ENCODE measurements at regions not wholly inside any gene's neighbourhood (a gene's known extent, or its start where the extent isn't known, plus 50 kb on each side); places are given as distances from the start of the nearest gene placed in this dataset.

GRCh38 chr14:46256381-46256780 lies 395.2 kb downstream of the RPL10L start:
- H3K27me3 ChIP-seq: no peaks in the 10 kb centered on the region
- no peaks in the 10 kb centered on the region for H3K9me3 ChIP-seq
- no peak for DNase-seq
- H3K4me1 ChIP-seq: no peaks in the 10 kb centered on the region
- H3K36me3 ChIP-seq: no peaks in the 10 kb centered on the region
- no peak overlapping the region for H3K4me3 ChIP-seq (ENCODE audit: low read depth, low read length)
- TF ChIP-seq, protein P1, sequence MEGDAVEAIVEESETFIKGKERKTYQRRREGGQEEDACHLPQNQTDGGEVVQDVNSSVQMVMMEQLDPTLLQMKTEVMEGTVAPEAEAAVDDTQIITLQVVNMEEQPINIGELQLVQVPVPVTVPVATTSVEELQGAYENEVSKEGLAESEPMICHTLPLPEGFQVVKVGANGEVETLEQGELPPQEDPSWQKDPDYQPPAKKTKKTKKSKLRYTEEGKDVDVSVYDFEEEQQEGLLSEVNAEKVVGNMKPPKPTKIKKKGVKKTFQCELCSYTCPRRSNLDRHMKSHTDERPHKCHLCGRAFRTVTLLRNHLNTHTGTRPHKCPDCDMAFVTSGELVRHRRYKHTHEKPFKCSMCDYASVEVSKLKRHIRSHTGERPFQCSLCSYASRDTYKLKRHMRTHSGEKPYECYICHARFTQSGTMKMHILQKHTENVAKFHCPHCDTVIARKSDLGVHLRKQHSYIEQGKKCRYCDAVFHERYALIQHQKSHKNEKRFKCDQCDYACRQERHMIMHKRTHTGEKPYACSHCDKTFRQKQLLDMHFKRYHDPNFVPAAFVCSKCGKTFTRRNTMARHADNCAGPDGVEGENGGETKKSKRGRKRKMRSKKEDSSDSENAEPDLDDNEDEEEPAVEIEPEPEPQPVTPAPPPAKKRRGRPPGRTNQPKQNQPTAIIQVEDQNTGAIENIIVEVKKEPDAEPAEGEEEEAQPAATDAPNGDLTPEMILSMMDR (IDR thresholded peaks at IDR 0.05; ENCODE audit: low read depth, low read length): no peak

GRCh38 chr14:46250113-46250703 lies 401.4 kb downstream of the RPL10L start:
- H3K27me3 ChIP-seq: no peaks in the 10 kb centered on the region
- H3K4me3 ChIP-seq (ENCODE audit: low read depth, low read length): no peak overlapping the region
- TF ChIP-seq, protein P1 (IDR thresholded peaks at IDR 0.05; ENCODE audit: low read depth, low read length): peak; percentile 82
- H3K9me3 ChIP-seq: no peaks in the 10 kb centered on the region
- no peaks in the 10 kb centered on the region for H3K36me3 ChIP-seq
- DNase-seq: peak; percentile 24
- peaks cover 9% of the 10 kb centered on the region for H3K4me1 ChIP-seq

DNA sequence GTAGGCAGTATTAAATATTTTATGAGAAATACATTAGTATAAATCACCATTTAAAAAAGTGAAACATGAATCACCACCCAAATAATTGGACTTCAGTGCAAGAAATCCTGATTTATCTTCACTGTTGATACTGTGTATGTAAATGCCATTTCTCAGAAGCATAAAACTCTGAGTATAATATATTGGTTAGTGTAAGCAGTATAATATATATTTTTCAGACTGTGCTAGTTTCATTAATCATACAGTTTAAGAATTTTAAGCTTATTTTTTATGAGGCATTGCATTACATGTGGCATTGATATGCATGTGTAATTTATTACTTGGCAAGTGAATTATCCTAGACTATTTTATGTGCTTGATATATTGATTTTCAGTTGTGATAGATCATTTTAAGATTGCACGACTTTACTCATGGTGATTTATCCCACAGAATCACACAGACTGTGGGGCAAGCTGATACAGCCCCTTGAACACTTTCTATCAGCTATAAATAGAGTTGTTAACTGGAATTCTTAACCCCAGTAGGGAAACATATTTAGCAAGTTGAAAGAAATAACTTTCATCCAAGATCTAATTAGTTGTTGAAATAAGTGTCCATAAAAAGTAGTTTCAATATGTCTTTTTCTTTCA lies 403.5 kb downstream of the RPL10L start:
- Histone ChIP-seq H3K9me3 (no peaks in the 10 kb centered on the region), H3K36me3 (no peaks in the 10 kb centered on the region), H3K4me1 (peaks cover 9% of the 10 kb centered on the region), H3K27me3 (no peaks in the 10 kb centered on the region), H3K4me3 (ENCODE audit: low read depth, low read length) (no peak overlapping the region)
- no peak for DNase-seq
- TF ChIP-seq, protein P1 (IDR thresholded peaks at IDR 0.05; ENCODE audit: low read depth, low read length): no peak

GRCh38 chr14:46245276-46245675 lies 406.3 kb downstream of the RPL10L start:
- Histone ChIP-seq H3K9me3 (no peaks in the 10 kb centered on the region), H3K36me3 (no peaks in the 10 kb centered on the region), H3K4me1 (peaks cover 19% of the 10 kb centered on the region), H3K27me3 (no peaks in the 10 kb centered on the region), H3K4me3 (ENCODE audit: low read depth, low read length) (no peak overlapping the region)
- TF ChIP-seq, protein P1 (IDR thresholded peaks at IDR 0.05; ENCODE audit: low read depth, low read length): no peak
- DNase-seq: no peak

GRCh38 chr14:46233786-46234185 lies 417.8 kb downstream of the RPL10L start:
- H3K36me3 ChIP-seq: no peaks in the 10 kb centered on the region
- TF ChIP-seq, protein P1 (IDR thresholded peaks at IDR 0.05; ENCODE audit: low read depth, low read length): no peak
- H3K4me3 ChIP-seq (ENCODE audit: low read depth, low read length): no peak overlapping the region
- H3K4me1 ChIP-seq: peaks cover 13% of the 10 kb centered on the region; the same call in 1 of the 2 replicates
- H3K27me3 ChIP-seq: no peaks in the 10 kb centered on the region
- DNase-seq: no peak
- H3K9me3 ChIP-seq: no peaks in the 10 kb centered on the region

DNA sequence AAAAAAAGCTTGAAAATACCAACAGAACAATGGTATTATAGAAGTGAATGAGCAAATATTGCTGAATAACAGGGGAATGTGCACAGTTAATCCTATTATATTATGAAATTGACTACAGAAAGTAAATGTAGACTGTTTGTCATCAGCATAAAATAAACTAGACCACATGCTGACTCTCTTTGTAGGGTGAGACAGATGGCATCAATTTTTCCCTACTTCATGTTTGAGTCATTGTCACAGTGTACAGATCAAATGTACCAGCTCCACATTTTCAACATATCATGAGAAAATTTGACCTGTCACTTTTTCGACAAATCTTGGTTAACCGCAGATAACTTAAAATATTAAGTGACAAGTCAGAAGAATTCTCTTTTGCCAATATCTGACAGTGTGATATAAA lies 421.0 kb downstream of the RPL10L start:
- no peaks in the 10 kb centered on the region for H3K27me3 ChIP-seq
- H3K36me3 ChIP-seq: no peaks in the 10 kb centered on the region
- no peaks in the 10 kb centered on the region for H3K9me3 ChIP-seq
- TF ChIP-seq, protein P1 (IDR thresholded peaks at IDR 0.05; ENCODE audit: low read depth, low read length): no peak
- no peak overlapping the region for H3K4me3 ChIP-seq (ENCODE audit: low read depth, low read length)
- no peak for DNase-seq
- H3K4me1 ChIP-seq: peaks cover 13% of the 10 kb centered on the region; the same call in 1 of the 2 replicates
